Esophagus muscularis mucosa (tissue), 4 donors: ENCODE measurements at regions not wholly inside any gene's neighbourhood (a gene's known extent, or its start where the extent isn't known, plus 50 kb on each side); places are given as distances from the start of the nearest gene placed in this dataset.

Experiments
- DNase-seq: peaks from one replicate; pipeline ENCODE4 v3.0.0-alpha.2; 2017; ENCODE audit errors: extremely low spot score
- H3K27ac ChIP-seq, 4 donors: fragments of 200-600 bp; sonication (generic); replicated peaks in 1 of 4; 1 replicate in 3 of 4; 2 replicates in 1 of 4; pipeline ENCODE4 v1.5.1; 2016 to 2019; ENCODE audit warnings: mild to moderate bottlenecking in 1 of 4
- H3K27me3 ChIP-seq, 4 donors: fragments of 200-600 bp; sonication (generic); one replicate each; pipeline versions ENCODE4 v1.5.1 to v1.6.0; 2016 to 2019
- H3K36me3 ChIP-seq, 4 donors: fragments of 200-600 bp; sonication (generic); one replicate each; pipeline ENCODE4 v1.5.1; 2016 to 2019
- H3K4me1 ChIP-seq, 4 donors: fragments of 200-600 bp; sonication (generic); one replicate each; pipeline ENCODE4 v1.5.1; 2016 to 2019
- H3K4me3 ChIP-seq, 4 donors: fragments of 200-600 bp; sonication (generic); 1 replicate in 2 of 4; 2 replicates in 2 of 4; pipeline ENCODE4 v1.5.1; 2016 to 2019; ENCODE audit warnings: mild to moderate bottlenecking in 4 of 4, moderate library complexity in 1 of 4
- H3K9me3 ChIP-seq, 4 donors: fragments of 200-600 bp; sonication (generic); 1 replicate in 3 of 4; 2 replicates in 1 of 4; pipeline ENCODE4 v1.5.1; 2016 to 2019
- EP300 ChIP-seq: sonication (generic); formaldehyde crosslinking; IDR thresholded peaks from one replicate; pipeline ENCODE4 v1.6.1; 2017; ENCODE audit warnings: antibody characterized with exemption
- POLR2A ChIP-seq: fragments of 450-650 bp; IDR thresholded peaks from one replicate; pipeline ENCODE4 v1.6.1; 2017; ENCODE audit warnings: antibody characterized with exemption, moderate library complexity, mild to moderate bottlenecking, low read depth
- POLR2AphosphoS5 ChIP-seq, 2 donors: sonication (generic); formaldehyde crosslinking; IDR thresholded peaks; one replicate each; pipeline ENCODE4 v1.6.1; 2017; ENCODE audit warnings: antibody characterized with exemption in 2 of 2
- WGBS: methylation state at CpG from one replicate; pipeline ENCODE4 v1.1.5; 2018; 5-methylcytosine and 5-hydroxymethylcytosine counted together
- intact Hi-C: fragments of 100-400 bp; cut with DNase I; formaldehyde crosslinking; loops from one replicate; pipeline ENCODE4 v1.15.1; 2023
- TF ChIP-seq, protein P1 (sequence below), 3 experiments: fragments of 200-600 bp in 2 of 3; fragments of 450-650 bp in 1 of 3; sonication (generic) in 2 of 3; IDR thresholded peaks; one replicate each; pipeline ENCODE4 v1.5.1; 2017 to 2019; ENCODE audit warnings: antibody characterized with exemption in 3 of 3, mild to moderate bottlenecking in 2 of 3, moderate library complexity in 1 of 3

DNA sequence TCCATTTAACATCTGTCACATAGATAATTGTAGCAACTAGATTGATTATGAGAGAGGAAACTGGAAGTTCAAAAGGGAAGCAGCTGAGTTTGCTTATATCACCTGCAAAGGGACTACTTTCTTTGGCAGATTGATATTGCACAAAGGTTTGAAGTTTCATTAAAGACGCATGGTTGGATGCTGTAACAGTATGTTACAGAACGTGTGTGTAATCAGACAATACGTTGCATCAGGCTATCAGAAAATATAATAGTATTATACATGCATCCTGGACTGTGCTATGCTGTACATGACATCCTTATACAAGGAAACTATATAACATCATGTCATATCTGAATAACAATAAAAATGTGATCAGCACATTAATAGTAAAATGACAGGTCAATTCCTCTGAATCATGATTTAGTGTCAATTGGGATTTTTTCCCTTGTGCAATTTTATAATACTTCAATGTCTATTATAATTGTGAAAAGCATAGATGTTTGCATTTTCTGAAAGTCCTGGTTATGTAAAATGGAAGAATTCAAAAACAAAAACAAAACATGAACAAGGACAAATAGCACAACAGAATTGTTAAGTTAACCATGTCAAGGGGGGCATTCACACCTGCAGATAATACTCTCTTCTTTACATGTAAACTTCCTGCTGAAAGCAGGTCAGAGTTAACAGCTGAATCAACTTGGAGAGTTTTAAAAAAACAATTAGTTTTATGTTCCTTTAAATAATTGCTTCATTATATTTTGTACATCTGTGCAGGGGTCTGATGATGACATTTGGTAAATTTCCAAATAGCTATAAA is 283.2 kb upstream of the KCNH8 start:
- no peak overlapping the region for H3K4me3 ChIP-seq
- no peak overlapping the region for H3K27ac ChIP-seq
- no peaks in the 10 kb centered on the region for H3K9me3 ChIP-seq
- no peak for DNase-seq
- WGBS = 49% methylated on average over 3 of the region's 3 CpGs
- no peaks in the 10 kb centered on the region for H3K27me3 ChIP-seq
- no peaks in the 10 kb centered on the region for H3K4me1 ChIP-seq
- intact Hi-C loops = no loop called here
- no peaks in the 10 kb centered on the region for H3K36me3 ChIP-seq
- no peak for TF ChIP-seq EP300
- TF ChIP-seq, protein P1, sequence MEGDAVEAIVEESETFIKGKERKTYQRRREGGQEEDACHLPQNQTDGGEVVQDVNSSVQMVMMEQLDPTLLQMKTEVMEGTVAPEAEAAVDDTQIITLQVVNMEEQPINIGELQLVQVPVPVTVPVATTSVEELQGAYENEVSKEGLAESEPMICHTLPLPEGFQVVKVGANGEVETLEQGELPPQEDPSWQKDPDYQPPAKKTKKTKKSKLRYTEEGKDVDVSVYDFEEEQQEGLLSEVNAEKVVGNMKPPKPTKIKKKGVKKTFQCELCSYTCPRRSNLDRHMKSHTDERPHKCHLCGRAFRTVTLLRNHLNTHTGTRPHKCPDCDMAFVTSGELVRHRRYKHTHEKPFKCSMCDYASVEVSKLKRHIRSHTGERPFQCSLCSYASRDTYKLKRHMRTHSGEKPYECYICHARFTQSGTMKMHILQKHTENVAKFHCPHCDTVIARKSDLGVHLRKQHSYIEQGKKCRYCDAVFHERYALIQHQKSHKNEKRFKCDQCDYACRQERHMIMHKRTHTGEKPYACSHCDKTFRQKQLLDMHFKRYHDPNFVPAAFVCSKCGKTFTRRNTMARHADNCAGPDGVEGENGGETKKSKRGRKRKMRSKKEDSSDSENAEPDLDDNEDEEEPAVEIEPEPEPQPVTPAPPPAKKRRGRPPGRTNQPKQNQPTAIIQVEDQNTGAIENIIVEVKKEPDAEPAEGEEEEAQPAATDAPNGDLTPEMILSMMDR (IDR thresholded peaks at IDR 0.05) = no peak
- TF ChIP-seq POLR2AphosphoS5 (IDR thresholded peaks at IDR 0.05) = no peak
- TF ChIP-seq POLR2A = no peak

DNA sequence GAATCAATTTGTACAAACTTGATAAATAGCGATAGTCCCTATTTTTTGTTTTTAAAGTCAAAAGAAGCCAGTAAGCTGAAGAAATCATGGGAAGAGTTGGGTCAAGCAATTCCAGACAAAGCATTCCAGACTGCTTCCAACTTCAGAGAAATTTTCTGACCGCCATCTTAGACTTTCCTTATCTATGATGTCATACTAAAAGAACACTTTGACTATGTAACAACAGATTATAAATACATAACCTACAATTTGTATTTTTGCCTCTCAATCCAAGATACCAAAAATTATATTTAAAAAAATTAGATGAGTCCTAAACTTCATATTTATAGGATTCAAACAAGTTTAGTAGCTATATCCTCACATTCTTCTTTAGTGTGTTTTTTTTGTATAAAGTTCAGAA is 286.2 kb upstream of the KCNH8 start:
- intact Hi-C loops = no loop called here
- Histone ChIP-seq H3K27ac (no peak overlapping the region), H3K4me1 (no peaks in the 10 kb centered on the region), H3K4me3 (no peak overlapping the region), H3K36me3 (no peaks in the 10 kb centered on the region), H3K9me3 (no peaks in the 10 kb centered on the region), H3K27me3 (no peaks in the 10 kb centered on the region)
- no peak for DNase-seq
- WGBS = 91% methylated on average over 2 of the region's 2 CpGs
- TF ChIP-seq POLR2A (no peak), POLR2AphosphoS5 (IDR thresholded peaks at IDR 0.05) (no peak), EP300 (no peak)
- TF ChIP-seq, protein P1 (IDR thresholded peaks at IDR 0.05) = no peak

DNA sequence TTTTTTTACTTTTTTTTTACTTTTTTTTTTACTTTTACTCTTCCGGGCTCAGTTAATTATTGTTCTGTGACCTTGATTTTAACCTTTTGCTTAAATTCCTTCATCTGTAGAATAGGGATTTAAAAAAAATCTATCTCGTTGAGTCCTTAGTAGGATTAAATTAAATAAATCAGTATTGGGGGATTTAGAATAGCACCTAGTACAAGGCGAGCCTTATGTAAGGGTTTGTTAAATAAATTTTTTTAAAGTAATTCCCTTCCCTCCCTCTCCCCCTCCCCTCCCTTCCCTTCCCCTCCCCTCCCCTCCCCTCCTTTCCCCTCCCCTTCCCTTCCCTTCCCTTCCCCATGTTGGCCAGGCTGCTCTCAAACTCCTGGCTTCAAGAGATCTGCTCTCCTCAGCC is 287.2 kb upstream of the KCNH8 start:
- Histone ChIP-seq H3K27me3 (no peaks in the 10 kb centered on the region), H3K27ac (no peak overlapping the region), H3K9me3 (no peaks in the 10 kb centered on the region), H3K4me3 (no peak overlapping the region), H3K4me1 (no peaks in the 10 kb centered on the region), H3K36me3 (no peaks in the 10 kb centered on the region)
- 50% methylated on average over 3 of the region's 3 CpGs for WGBS
- intact Hi-C loops = no loop called here
- no peak for TF ChIP-seq POLR2A
- no peak for DNase-seq

- Histone ChIP-seq H3K27ac (no peak overlapping the region), H3K4me1 (no peaks in the 10 kb centered on the region), H3K36me3 (no peaks in the 10 kb centered on the region), H3K9me3 (no peaks in the 10 kb centered on the region), H3K27me3 (no peaks in the 10 kb centered on the region), H3K4me3 (no peak overlapping the region)
- TF ChIP-seq POLR2AphosphoS5 (IDR thresholded peaks at IDR 0.05) (no peak), POLR2A (no peak), EP300 (no peak)
- TF ChIP-seq, protein P1 (IDR thresholded peaks at IDR 0.05) = no peak
- 44% methylated on average over 1 of the region's 1 CpG for WGBS
- intact Hi-C loops = no loop called here
- no peak for DNase-seq
Measured at GRCh38 chr3:18853269-18853668, 295.0 kb upstream of the KCNH8 start.

DNA sequence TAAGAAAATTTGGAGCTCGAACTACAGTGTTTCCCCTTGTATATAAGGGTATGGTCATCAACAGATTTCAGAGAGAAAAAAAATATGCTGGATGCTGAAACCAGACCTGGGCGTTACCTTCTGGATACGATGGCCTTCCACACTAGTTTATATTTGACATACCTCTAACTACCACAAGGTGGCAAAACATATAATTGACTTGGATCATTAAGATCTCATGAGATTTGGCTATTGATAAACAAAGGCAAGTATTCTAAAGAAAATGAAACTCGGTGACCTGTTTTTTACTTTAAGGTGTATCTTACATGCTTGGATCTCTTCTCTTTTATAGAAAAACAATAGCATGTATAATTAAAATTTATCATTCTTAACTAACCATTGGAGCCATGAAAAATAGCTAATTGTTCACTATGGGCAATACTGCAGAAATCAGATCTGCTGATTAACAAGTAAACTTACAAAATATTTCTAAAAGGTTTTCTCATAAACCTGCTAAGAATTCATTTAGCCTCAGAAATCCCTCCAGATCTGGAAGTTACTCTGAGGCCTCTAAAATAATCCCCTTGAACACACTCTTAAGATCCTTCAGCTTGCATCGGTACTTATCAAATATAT is 300.6 kb upstream of the KCNH8 start:
- TF ChIP-seq, protein P1 (IDR thresholded peaks at IDR 0.05) = peak in 1 of 3 experiments; percentile 14
- TF ChIP-seq EP300 = no peak
- WGBS = 64% methylated on average over 5 of the region's 5 CpGs
- no peak overlapping the region for H3K4me3 ChIP-seq
- H3K9me3 ChIP-seq = no peaks in the 10 kb centered on the region
- intact Hi-C loops = no loop called here
- no peaks in the 10 kb centered on the region for H3K36me3 ChIP-seq
- no peaks in the 10 kb centered on the region for H3K4me1 ChIP-seq
- H3K27me3 ChIP-seq = no peaks in the 10 kb centered on the region
- no peak overlapping the region for H3K27ac ChIP-seq
- DNase-seq = no peak
